Right lobe of liver (tissue), 6 donors: ENCODE measurements at regions not wholly inside any gene's neighbourhood (a gene's known extent, or its start where the extent isn't known, plus 50 kb on each side); places are given as distances from the start of the nearest gene placed in this dataset.
A peak's percentile ranks its signal among the peaks of the same experiment; 100 is the strongest.

Source experiments
- ATAC-seq, 4 donors: fragments of 200-7000 bp; cut with Tn5 transposase; one replicate each; pipeline ENCODE4 v1.9.1; 2020; ENCODE audit warnings: mild to moderate bottlenecking in 4 of 4, moderate library complexity in 4 of 4
- DNase-seq, 3 donors: peaks; one replicate each; pipeline ENCODE4 v3.0.0-alpha.2; 2020
- H3K27ac ChIP-seq, 3 donors: fragments of 200-600 bp; one replicate each; pipeline ENCODE4 v1.8.0; 2022
- H3K27me3 ChIP-seq, 2 donors: fragments of 200-600 bp; one replicate each; pipeline ENCODE4 v1.8.0; 2022
- H3K36me3 ChIP-seq, 4 donors: fragments of 200-600 bp; sonication (generic) in 1 of 4; one replicate each; pipeline versions ENCODE4 v1.5.1 to v1.8.0; 2017 to 2022; ENCODE audit warnings: control low read depth in 1 of 4
- H3K4me1 ChIP-seq, 4 donors: fragments of 200-600 bp; sonication (generic) in 1 of 4; one replicate each; pipeline versions ENCODE4 v1.5.1 to v1.8.0; 2017 to 2022; ENCODE audit warnings: control low read depth in 1 of 4
- H3K4me3 ChIP-seq, 3 donors: fragments of 200-600 bp; one replicate each; pipeline ENCODE4 v1.8.0; 2022
- H3K9me3 ChIP-seq, 4 donors: fragments of 200-600 bp; sonication (generic) in 1 of 4; one replicate each; pipeline versions ENCODE4 v1.5.1 to v1.8.0; 2017 to 2022; ENCODE audit warnings: control low read depth in 1 of 4
- POLR2A ChIP-seq: fragments of 450-650 bp; IDR thresholded peaks from one replicate; pipeline ENCODE4 v1.6.1; 2017; ENCODE audit warnings: antibody characterized with exemption, mild to moderate bottlenecking
- WGBS: methylation state at CpG from one replicate; pipeline ENCODE4 v1.1.6; 2018; ENCODE audit warnings: low coverage, low lambda C conversion rate; ENCODE audit not compliant: insufficient coverage; ENCODE audit errors: missing lambda C conversion rate; 5-methylcytosine and 5-hydroxymethylcytosine counted together
- intact Hi-C, 2 donors: fragments of 100-400 bp; cut with DNase I; formaldehyde crosslinking; loops; one replicate each; pipeline versions ENCODE4 v1.11.2 to v1.14.1; 2022
- TF ChIP-seq, protein P1 (sequence below), 4 donors: fragments of 200-600 bp in 3 of 4; fragments of 450-650 bp in 1 of 4; IDR thresholded peaks; one replicate each; pipeline versions ENCODE4 v1.5.1 to v1.8.0; 2016 to 2022; ENCODE audit warnings: antibody characterized with exemption in 4 of 4, mild to moderate bottlenecking in 2 of 4
- donor health status: DM: no; HTN: yes; CAD: no.
- donor health status: DM: no; HTN: no; CAD: no.
- donor health status: DM: no; HTN: no; CAD: no.
- donor health status: DM: no; HTN: yes; CAD: no.
- donor health status: DM: no; HTN: yes; CAD: no.

DNA sequence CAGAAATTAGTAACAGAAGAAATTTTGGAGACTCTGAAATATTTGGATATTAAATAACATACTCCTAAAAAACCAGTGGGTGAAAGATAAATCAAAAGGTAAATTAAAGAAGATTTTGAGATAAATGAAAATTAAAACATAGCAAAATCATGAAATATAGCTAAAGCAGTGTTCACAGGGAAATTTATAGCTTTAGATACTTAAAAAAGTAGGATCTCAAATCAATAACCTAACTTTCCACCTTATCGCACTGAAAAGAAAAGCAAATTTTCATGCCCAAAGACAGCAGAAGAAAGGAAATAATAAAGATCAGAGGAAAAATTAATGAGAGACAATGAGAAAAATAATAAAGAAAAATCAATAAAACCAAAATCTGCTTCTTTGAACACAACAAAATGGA, 135.1 kb upstream of the KLF7 start:
- ATAC-seq (no peak), DNase-seq (no peak)
- Histone ChIP-seq H3K4me3 (no peak overlapping the region), H3K36me3 (no peaks in the 10 kb centered on the region), H3K27me3 (no peaks in the 10 kb centered on the region), H3K4me1 (no peaks in the 10 kb centered on the region), H3K9me3 (no peaks in the 10 kb centered on the region), H3K27ac (no peak overlapping the region)
- intact Hi-C loops, result no loop called here
- 73% methylated on average over 1 of the region's 1 CpG for WGBS
- TF ChIP-seq POLR2A, result no peak
- TF ChIP-seq, protein P1, sequence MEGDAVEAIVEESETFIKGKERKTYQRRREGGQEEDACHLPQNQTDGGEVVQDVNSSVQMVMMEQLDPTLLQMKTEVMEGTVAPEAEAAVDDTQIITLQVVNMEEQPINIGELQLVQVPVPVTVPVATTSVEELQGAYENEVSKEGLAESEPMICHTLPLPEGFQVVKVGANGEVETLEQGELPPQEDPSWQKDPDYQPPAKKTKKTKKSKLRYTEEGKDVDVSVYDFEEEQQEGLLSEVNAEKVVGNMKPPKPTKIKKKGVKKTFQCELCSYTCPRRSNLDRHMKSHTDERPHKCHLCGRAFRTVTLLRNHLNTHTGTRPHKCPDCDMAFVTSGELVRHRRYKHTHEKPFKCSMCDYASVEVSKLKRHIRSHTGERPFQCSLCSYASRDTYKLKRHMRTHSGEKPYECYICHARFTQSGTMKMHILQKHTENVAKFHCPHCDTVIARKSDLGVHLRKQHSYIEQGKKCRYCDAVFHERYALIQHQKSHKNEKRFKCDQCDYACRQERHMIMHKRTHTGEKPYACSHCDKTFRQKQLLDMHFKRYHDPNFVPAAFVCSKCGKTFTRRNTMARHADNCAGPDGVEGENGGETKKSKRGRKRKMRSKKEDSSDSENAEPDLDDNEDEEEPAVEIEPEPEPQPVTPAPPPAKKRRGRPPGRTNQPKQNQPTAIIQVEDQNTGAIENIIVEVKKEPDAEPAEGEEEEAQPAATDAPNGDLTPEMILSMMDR (IDR thresholded peaks at IDR 0.05), result no peak

DNA sequence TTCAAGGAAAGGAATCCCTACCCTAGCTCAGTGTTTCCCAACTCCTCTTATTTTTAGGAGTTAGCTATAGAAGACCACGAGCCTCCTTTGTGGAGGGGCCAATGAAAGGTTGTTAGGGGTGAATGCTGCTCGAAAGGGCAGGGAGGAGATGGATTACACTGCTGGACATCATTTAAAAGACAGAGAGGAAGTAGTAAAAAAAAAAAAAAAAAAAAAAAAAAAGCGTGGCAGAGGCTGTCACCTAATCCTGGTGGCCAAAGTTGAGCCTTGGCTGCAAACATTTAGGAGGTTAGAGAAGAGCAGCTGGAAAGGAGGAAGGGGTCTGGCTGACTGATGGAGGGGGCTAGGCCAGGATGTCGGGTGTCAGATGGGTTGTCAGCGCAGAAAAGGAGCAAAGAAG, 139.0 kb upstream of the KLF7 start:
- 78% methylated on average over 3 of the region's 5 CpGs for WGBS
- H3K27ac ChIP-seq, result no peak overlapping the region
- no peak overlapping the region for H3K4me3 ChIP-seq
- H3K27me3 ChIP-seq, result no peaks in the 10 kb centered on the region
- H3K4me1 ChIP-seq, result no peaks in the 10 kb centered on the region
- no peak for ATAC-seq
- intact Hi-C loops, result no loop called here
- DNase-seq, result no peak
- TF ChIP-seq POLR2A, result no peak
- TF ChIP-seq, protein P1 (IDR thresholded peaks at IDR 0.05), result no peak
- no peaks in the 10 kb centered on the region for H3K36me3 ChIP-seq
- no peaks in the 10 kb centered on the region for H3K9me3 ChIP-seq

DNA sequence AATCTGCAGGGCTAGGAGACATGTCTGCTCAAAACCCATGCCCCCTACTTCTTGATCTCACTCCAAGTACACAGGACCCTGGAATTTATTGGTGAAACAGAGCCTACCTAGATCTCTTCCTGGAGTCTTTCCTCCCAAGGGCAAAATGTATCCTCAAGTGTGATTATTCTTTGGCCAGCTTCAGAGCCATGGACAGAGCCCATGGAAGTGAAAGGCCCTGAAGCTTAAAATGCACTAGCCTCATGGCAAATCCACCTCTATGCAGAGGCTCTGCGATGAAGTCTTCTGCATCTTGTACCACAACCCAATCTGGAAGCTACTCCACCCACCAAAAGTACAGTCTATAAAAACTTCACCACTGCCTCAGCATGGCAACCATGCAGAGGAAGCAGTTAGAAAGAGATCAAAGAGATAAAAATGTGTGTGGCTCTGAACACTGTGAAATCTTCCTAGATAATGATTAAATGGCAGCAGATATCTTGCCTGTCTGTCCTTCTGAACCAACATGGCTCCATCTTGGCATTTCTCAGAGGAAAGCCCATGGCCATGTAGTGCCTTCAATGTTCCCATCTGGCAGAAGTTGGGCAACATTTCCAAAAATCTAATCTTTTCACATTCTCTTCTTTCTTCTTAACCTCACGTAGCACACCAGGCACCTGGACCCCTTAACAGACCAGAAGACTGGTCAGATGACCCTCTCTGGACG, 142.9 kb upstream of the KLF7 start:
- Histone ChIP-seq H3K27me3 (no peaks in the 10 kb centered on the region), H3K4me3 (no peak overlapping the region), H3K9me3 (no peaks in the 10 kb centered on the region), H3K27ac (no peak overlapping the region), H3K4me1 (no peaks in the 10 kb centered on the region), H3K36me3 (no peaks in the 10 kb centered on the region)
- DNase-seq (no peak), ATAC-seq (no peak)
- WGBS, result 90% methylated on average over 2 of the region's 3 CpGs
- intact Hi-C loops, result no loop called here
- TF ChIP-seq, protein P1 (IDR thresholded peaks at IDR 0.05), result no peak
- no peak for TF ChIP-seq POLR2A

DNA sequence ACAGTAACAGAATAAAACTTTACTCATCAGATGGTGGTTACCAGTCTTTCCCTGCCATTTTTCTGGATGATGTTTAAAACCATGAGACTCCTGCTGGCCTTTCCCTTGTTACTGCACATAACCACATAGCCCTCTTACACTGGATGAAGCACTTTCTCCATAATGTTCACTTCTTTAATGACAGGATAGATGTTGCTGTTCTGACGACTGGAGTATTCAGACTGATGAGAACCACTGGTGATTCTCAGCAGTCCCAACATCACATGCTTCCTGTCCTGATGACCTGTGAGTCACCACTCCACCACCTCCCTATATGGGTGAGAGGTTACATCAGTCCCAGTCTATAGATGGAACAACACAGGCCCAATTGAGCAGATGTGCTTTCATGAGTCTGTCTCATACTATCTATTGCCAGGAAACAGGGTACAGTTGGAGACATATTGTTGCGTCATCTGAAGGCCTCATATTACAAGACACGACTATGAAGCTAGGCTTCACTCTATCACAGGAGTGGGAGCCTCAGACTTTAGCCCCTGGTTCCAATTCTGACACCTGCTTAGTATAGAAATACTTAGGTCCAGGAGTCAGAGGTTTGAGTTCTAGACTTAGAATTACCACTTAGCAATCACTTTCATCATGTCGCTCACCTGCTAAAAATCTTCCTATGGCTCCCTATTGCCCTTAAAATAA, 145.7 kb upstream of the KLF7 start:
- TF ChIP-seq, protein P1 (IDR thresholded peaks at IDR 0.05), result no peak
- peak; percentile 67 for TF ChIP-seq POLR2A
- Histone ChIP-seq H3K36me3 (no peaks in the 10 kb centered on the region), H3K27ac (no peak overlapping the region), H3K4me3 (no peak overlapping the region), H3K4me1 (no peaks in the 10 kb centered on the region), H3K27me3 (no peaks in the 10 kb centered on the region), H3K9me3 (no peaks in the 10 kb centered on the region)
- DNase-seq (peak in 1 of 3 donors; percentile 32), ATAC-seq (peak; percentile 79 to 98 (median 86))
- WGBS, result 56% methylated on average over 3 of the region's 4 CpGs
- intact Hi-C loops, result no loop called here
